ENCODE measurements at regions not wholly inside any gene's neighbourhood (a gene's known extent, or its start where the extent isn't known, plus 50 kb on each side); places are given as distances from the start of the nearest gene placed in this dataset.

GRCh38 chr9:102769307-102769706 lies 225.8 kb upstream of the CYLC2 start:
- TF ChIP-seq POLR2AphosphoS5 (IDR thresholded peaks at IDR 0.05) = no peak
- TF ChIP-seq EP300 (IDR thresholded peaks at IDR 0.05) = no peak
- no peak for TF ChIP-seq POLR2A (IDR thresholded peaks at IDR 0.05)
- no peak for TF ChIP-seq CTCF (IDR thresholded peaks at IDR 0.05)
- ATAC-seq (ENCODE audit: low FRiP score in 2 of 2) (no peak), DNase-seq (no peak)
- 80 to 88% methylated on average over 1 of the region's 1 CpG for WGBS, 2 donors
- H3K4me1 ChIP-seq = no peaks in the 10 kb centered on the region
- H3K36me3 ChIP-seq = no peaks in the 10 kb centered on the region
- H3K9me3 ChIP-seq = no peaks in the 10 kb centered on the region
- H3K27ac ChIP-seq = no peak overlapping the region
- H3K4me3 ChIP-seq = no peak overlapping the region
- no peaks in the 10 kb centered on the region for H3K27me3 ChIP-seq

GRCh38 chr9:102768002-102768401 lies 227.1 kb upstream of the CYLC2 start:
- H3K36me3 ChIP-seq = no peaks in the 10 kb centered on the region
- H3K27ac ChIP-seq = no peak overlapping the region
- H3K9me3 ChIP-seq = no peaks in the 10 kb centered on the region
- no peak for DNase-seq
- no peaks in the 10 kb centered on the region for H3K27me3 ChIP-seq
- TF ChIP-seq CTCF (IDR thresholded peaks at IDR 0.05) (no peak), POLR2A (IDR thresholded peaks at IDR 0.05) (no peak), EP300 (IDR thresholded peaks at IDR 0.05) (no peak), POLR2AphosphoS5 (IDR thresholded peaks at IDR 0.05) (no peak)
- no peak overlapping the region for H3K4me3 ChIP-seq
- no peak for ATAC-seq (ENCODE audit: low FRiP score in 2 of 2)
- no peaks in the 10 kb centered on the region for H3K4me1 ChIP-seq
- 77 to 85% methylated on average over 3 of the region's 3 CpGs for WGBS, 2 donors

GRCh38 chr9:102767076-102767475 lies 228.1 kb upstream of the CYLC2 start:
- no peak overlapping the region for H3K27ac ChIP-seq
- 61 to 73% methylated on average over 4 of the region's 4 CpGs for WGBS, 2 donors
- no peaks in the 10 kb centered on the region for H3K9me3 ChIP-seq
- DNase-seq (no peak), ATAC-seq (ENCODE audit: low FRiP score in 2 of 2) (no peak)
- H3K4me1 ChIP-seq = no peaks in the 10 kb centered on the region
- no peak overlapping the region for H3K4me3 ChIP-seq
- TF ChIP-seq EP300 (IDR thresholded peaks at IDR 0.05) = no peak
- TF ChIP-seq POLR2AphosphoS5 (IDR thresholded peaks at IDR 0.05) = no peak
- TF ChIP-seq POLR2A (IDR thresholded peaks at IDR 0.05) = no peak
- TF ChIP-seq CTCF (IDR thresholded peaks at IDR 0.05) = no peak
- H3K27me3 ChIP-seq = no peaks in the 10 kb centered on the region
- H3K36me3 ChIP-seq = no peaks in the 10 kb centered on the region

GRCh38 chr9:102740578-102740977 lies 254.6 kb upstream of the CYLC2 start:
- no peak overlapping the region for H3K27ac ChIP-seq
- DNase-seq (no peak), ATAC-seq (ENCODE audit: low FRiP score in 2 of 2) (no peak)
- no peaks in the 10 kb centered on the region for H3K36me3 ChIP-seq
- WGBS, 2 donors = 71 to 76% methylated on average over 1 of the region's 1 CpG
- no peaks in the 10 kb centered on the region for H3K27me3 ChIP-seq
- no peaks in the 10 kb centered on the region for H3K9me3 ChIP-seq
- TF ChIP-seq EP300 (IDR thresholded peaks at IDR 0.05) = no peak
- no peak for TF ChIP-seq CTCF (IDR thresholded peaks at IDR 0.05)
- H3K4me3 ChIP-seq = no peak overlapping the region
- no peaks in the 10 kb centered on the region for H3K4me1 ChIP-seq

GRCh38 chr9:102728946-102729345 lies 266.2 kb upstream of the CYLC2 start:
- DNase-seq (no peak), ATAC-seq (ENCODE audit: low FRiP score in 2 of 2) (no peak)
- Histone ChIP-seq H3K9me3 (peaks cover 0 to 9% (median 0%) of the 10 kb centered on the region in 4 donors), H3K4me1 (no peaks in the 10 kb centered on the region), H3K36me3 (no peaks in the 10 kb centered on the region), H3K27ac (no peak overlapping the region), H3K4me3 (no peak overlapping the region), H3K27me3 (no peaks in the 10 kb centered on the region)
- WGBS, 2 donors = 73 to 90% methylated on average over 6 of the region's 6 CpGs
- no peak for TF ChIP-seq POLR2A (IDR thresholded peaks at IDR 0.05)
- no peak for TF ChIP-seq EP300 (IDR thresholded peaks at IDR 0.05)
- no peak for TF ChIP-seq POLR2AphosphoS5 (IDR thresholded peaks at IDR 0.05)
- TF ChIP-seq CTCF (IDR thresholded peaks at IDR 0.05) = no peak

Data from upper lobe of left lung (tissue), 6 donors.